ENCODE measurements at regions not wholly inside any gene's neighbourhood (a gene's known extent, or its start where the extent isn't known, plus 50 kb on each side); places are given as distances from the start of the nearest gene placed in this dataset.
"Not testable (repeated sequence)": the region's sequence is repeated elsewhere in the genome, so short reads cannot be mapped to it uniquely, and the experiment has no call there.

DNA sequence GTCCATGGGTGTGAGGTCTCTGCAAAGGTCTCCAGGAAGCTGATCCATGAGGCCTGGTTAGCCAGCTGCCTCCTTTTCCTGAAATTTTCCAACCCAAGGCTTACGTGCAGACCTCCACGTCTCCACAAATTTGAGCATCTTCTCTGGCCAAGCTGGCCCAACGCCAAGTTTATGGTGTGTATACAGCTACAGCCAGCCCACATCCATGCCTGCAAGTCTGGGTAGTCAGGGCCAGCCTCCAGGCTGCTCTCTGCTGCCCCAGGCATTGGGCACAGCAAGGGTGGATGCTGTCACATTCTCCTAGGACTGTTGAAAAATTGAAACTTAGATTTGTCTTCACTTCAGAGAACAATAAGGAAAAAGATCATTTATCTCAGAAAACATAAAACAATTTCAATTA is 525.5 kb upstream of the CHAC2 start:
- no peak for DNase-seq (ENCODE audit: low spot score)
- intact Hi-C loops (cut with DNase I), result no loop called here

- intact Hi-C loops (cut with DNase I), result no loop called here
- DNase-seq (ENCODE audit: low spot score), result no peak
Measured at GRCh38 chr2:53235836-53236582, 531.6 kb upstream of the CHAC2 start.

DNA sequence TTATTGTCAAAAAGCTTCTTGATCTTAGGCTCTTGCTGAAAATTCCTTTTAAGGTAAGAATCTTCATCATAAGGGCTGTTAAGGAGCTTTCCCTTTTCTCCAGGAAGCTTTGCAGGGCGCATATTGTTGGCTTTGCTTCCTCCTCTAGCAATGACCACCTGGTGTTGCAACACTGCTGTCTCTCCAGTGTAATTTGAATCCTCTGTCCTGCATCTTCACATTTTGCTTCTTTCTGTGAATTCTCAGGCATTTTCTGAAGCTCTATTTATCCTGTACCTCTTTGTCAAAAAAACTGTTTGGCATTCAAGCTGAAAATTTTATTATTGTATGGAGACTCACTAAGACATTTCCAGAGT is 533.1 kb upstream of the CHAC2 start:
- DNase-seq (ENCODE audit: low spot score), result no peak
- intact Hi-C loops (cut with DNase I), result no loop called here

GRCh38 chr2:53233759-53234547 is 533.7 kb upstream of the CHAC2 start:
- no peak for DNase-seq (ENCODE audit: low spot score)
- intact Hi-C loops (cut with DNase I), result no loop called here

DNA sequence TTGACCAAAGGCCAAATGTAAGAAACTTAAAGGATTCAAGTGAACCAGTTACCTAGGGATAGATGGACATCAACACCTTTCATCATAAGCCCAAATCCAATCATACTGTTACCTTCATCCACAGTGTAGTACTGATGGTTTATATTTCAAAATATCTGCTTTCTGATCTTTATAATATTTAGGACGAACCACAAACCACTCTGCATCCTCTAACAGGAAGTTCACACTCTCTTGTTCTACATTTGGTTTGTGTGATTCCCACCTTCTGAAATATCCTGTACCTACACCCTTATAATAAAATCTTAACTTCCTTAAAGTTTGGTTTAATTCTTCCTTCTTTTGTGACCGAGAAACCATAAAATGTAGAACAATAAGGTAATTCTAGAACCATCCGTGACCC is 535.7 kb upstream of the CHAC2 start:
- no peak for DNase-seq (ENCODE audit: low spot score)
- intact Hi-C loops (cut with DNase I), result no loop called here

DNA sequence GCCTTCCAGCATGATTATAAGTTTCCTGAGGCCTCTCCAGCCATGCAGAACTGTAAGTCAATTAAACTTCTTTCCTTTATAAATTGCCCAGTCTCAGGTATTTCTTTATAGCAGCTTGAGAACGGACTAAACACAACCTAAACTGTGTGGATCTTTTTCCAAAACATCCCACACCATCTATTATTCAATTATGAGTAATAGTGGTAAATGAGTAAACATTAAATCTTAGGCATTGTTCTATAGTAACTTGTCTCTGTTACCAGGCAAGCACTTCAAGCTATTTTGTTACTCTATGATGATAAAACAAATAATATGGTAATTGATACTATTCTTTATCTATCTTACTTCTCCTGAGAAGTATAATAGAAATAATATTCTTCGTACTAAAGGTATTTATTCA is 536.9 kb upstream of the CHAC2 start:
- intact Hi-C loops (cut with DNase I), result no loop called here
- DNase-seq (ENCODE audit: low spot score), result no peak

- intact Hi-C loops (cut with DNase I), result no loop called here
- no peak for DNase-seq (ENCODE audit: low spot score)
Measured at GRCh38 chr2:53227535-53227934, 540.1 kb upstream of the CHAC2 start.

- DNase-seq (ENCODE audit: low spot score), result no peak
- intact Hi-C loops (cut with DNase I), result no loop called here
Measured at GRCh38 chr2:53220969-53221368, 546.6 kb upstream of the CHAC2 start.

- intact Hi-C loops (cut with DNase I), result no loop called here
- no peak for DNase-seq (ENCODE audit: low spot score)
Measured at GRCh38 chr2:53217250-53217649, 550.4 kb upstream of the CHAC2 start.

DNA sequence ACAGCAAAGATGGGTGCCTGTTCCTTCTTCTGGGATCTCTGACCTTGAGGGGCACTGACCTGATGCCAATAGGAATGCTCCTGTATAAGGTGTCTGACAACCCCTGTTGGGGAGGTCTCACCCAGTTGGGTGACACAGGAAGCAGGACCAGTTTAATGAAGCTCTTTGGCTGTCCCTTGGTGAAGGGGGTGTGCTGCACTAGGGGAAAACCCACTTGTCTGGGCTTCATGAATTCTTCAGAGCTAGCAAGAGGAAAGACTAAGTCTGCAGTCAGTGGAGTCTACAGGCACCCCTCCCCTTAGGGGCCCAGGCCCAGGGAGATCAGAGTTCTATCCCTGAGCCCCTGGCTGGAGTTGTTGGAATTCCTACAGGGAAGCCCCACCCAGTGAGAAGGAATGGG is 550.8 kb upstream of the CHAC2 start:
- DNase-seq (ENCODE audit: low spot score), result no peak
- intact Hi-C loops (cut with DNase I), result no loop called here

- intact Hi-C loops (cut with DNase I), result no loop called here
- DNase-seq (ENCODE audit: low spot score), result no peak
Measured at GRCh38 chr2:53212576-53212975, 555.0 kb upstream of the CHAC2 start.

GRCh38 chr2:53211201-53211774 is 556.3 kb upstream of the CHAC2 start:
- DNase-seq (ENCODE audit: low spot score), result no peak
- intact Hi-C loops (cut with DNase I), result no loop called here

DNA sequence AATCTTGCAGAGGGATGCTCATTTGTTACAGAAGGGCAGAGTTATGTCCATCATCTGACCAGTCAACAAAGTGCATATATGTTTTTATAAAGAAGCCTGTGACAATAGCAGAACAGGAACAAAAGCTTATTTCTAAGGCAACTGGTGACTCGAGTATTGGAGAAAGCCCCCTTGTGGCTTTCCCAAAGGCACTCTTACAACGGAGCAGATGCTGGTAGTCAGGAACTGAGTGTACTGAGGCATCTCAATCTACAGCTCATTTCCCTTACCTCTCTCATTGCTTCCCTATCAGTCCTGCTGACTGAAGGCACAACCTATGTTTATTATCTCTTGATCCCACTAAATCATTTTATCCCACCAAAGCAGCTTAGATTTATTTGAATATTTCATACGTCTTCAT is 557.1 kb upstream of the CHAC2 start:
- intact Hi-C loops (cut with DNase I), result no loop called here
- no peak for DNase-seq (ENCODE audit: low spot score)

DNA sequence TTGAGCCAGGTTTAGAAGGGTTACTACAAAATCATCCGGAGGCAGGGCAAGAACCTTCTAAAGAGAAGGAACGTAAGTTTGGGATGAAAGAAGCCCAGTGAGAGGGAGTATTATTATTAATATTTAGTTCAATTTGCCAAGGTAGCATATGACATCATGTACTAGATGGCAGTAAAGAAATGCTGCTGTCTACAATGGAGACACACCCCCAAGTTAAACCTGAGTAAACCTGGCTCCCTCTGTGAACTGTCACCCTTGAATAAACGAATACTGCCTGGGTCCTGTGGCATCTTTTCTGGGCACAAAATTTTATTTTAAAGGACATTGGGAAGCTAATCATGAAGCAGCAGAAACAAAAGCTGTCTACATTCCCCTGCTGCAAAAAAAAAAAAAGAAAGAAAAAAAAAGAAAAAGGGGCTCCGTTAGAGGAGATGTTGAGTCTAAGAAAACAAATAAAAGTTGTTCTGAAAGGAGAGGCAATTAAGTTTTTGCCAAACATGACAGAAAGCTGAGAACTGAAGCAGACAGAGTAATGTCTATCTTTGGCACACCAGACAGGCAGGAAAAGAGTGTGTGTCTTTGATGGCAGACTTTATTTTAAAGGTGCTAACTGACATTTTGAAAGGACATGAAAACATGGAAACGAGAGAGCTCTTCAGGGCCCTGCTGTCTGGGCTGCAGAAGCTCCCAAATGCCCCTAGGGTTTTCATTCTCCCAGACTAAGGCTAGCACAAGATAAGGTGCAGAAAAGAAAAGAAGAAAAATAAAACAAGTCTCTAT is 557.7 kb upstream of the CHAC2 start:
- intact Hi-C loops (cut with DNase I), result no loop called here
- no peak for DNase-seq (ENCODE audit: low spot score)

- DNase-seq (ENCODE audit: low spot score), result no peak
- intact Hi-C loops (cut with DNase I), result no loop called here
Measured at GRCh38 chr2:53208815-53209214, 558.8 kb upstream of the CHAC2 start.

DNA sequence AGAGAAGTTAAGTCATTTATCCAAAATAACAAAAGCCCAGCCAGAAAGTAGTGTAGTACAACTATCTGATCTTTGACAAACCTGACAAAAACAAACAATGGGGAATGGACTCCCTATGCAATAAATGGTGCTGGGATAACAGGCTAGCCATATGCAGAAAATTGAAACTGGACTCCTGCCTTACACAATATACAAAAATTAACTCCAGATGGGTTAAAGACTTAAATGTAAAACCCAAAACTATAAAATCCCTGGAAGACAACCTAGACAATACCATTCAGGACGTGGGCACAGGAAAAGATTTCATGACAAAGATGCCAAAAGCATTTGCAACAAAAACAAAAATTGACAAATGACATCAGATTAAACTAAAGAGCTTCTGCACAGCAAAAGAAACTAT is 561.4 kb upstream of the CHAC2 start:
- intact Hi-C loops (cut with DNase I); DNase-seq (ENCODE audit: low spot score): not testable (repeated sequence)

DNA sequence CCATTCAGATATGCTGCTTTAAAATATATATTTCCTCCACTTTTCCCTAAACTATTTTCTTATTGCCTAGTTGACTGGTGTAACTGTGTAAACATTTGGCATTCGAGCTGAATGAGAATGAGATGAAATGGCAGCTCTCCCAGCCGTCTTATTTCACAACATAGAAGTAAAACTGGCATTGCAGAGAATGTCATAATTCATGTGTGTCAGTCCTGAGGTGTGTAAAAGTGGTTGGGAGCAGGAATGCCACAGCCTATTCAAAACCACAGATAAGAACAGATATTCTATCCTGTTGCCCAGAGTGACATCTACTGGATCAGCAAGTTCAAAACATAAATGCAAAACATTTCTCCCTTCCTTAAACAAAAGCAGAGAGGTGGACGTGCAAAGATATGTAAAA is 565.5 kb upstream of the CHAC2 start:
- DNase-seq (ENCODE audit: low spot score), result no peak
- intact Hi-C loops (cut with DNase I), result no loop called here

DNA sequence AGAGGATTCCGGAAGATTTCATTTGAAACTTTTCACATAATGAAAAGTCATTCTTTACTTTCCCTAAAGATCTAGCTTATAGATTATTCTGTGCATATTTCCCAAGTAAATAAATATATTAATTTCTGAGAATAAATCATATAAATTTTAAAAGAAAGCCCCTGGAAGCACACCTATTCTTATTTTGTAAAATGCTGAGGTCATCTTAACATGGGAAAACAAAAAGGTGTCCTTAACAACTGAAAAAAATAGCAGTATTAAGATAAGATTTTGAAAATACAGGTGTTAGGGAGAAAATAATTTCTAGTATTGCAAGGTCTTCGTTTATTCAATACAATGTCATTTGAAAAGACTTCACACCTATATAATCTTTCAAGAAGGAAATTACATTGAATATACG is 567.5 kb upstream of the CHAC2 start:
- intact Hi-C loops (cut with DNase I), result no loop called here
- DNase-seq (ENCODE audit: low spot score), result no peak

DNA sequence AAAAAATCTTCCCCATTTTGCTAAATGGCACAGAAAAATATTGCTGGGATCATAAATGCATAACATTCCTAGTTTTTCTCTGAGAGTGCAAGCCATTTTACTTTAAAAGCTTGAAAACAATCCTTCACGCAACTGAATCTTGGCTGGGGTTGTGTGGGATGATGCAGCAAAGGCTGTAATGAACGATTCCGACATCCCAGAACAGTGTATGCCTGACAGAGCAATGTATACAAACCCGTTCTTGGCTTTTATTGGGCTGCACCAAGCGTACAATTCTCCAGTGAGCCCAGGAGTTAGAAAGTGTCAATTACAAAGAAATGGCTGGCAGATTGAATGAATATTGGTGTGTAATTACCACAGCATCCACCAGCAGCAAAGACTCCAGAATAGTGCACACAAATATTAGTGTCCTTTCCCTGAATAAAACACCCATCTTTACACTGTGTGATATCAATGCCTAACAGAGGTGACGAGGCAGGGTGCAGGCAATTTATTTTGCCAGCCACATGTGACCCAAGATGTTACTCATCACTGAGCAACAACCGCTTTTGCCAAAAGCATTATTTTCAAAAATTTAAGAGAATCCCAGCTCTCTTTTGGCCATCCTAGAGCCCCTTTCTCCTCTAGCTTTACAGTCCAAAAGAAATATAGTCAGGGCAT is 578.6 kb upstream of the CHAC2 start:
- intact Hi-C loops (cut with DNase I), result loop anchor here in 1 of 2 donors (5.0 kb wide), 1 partner anchor 853 kb away; no protein-coding TSS in a partner anchor
- no peak for DNase-seq (ENCODE audit: low spot score)

GRCh38 chr2:53183581-53183980 is 584.0 kb upstream of the CHAC2 start:
- no peak for DNase-seq (ENCODE audit: low spot score)
- intact Hi-C loops (cut with DNase I), result no loop called here

Data from posterior vena cava (tissue), 2 donors.